CD14-positive monocyte (primary cell): ENCODE measurements at regions not wholly inside any gene's neighbourhood (a gene's known extent, or its start where the extent isn't known, plus 50 kb on each side); places are given as distances from the start of the nearest gene placed in this dataset.

Source experiments
- DNase-seq, 3 donors: peaks; one replicate each; pipeline ENCODE4 v3.0.0-alpha.2; 2011 to 2022
- H2AFZ ChIP-seq: 2 replicates; pipeline ENCODE4 v1.6.0; 2012; ENCODE audit warnings: mild to moderate bottlenecking, low read depth, low read length, inconsistent platforms; ENCODE audit not compliant: insufficient read depth, poor library complexity, severe bottlenecking
- H3K27ac ChIP-seq, 2 donors: 1 replicate in 1 of 2; 2 replicates in 1 of 2; pipeline ENCODE4 v1.5.1; 2012 to 2013; ENCODE audit warnings: low read length in 2 of 2, control low read depth in 1 of 2, inconsistent platforms in 1 of 2, low read depth in 1 of 2, mild to moderate bottlenecking in 1 of 2
- H3K27me3 ChIP-seq, 2 donors: one replicate each; pipeline versions ENCODE4 v1.6.0 to v1.6.1; 2011 to 2013; ENCODE audit warnings: low read length in 2 of 2; ENCODE audit not compliant: control insufficient read depth in 2 of 2, insufficient read depth in 2 of 2
- H3K36me3 ChIP-seq, 2 donors: replicated peaks in 1 of 2; 1 replicate in 1 of 2; 2 replicates in 1 of 2; pipeline versions ENCODE4 v1.5.1 to v1.6.1; 2012 to 2013; ENCODE audit warnings: low read length in 2 of 2, control low read depth in 1 of 2, inconsistent platforms in 1 of 2, mild to moderate bottlenecking in 1 of 2; ENCODE audit not compliant: insufficient read depth in 2 of 2, control insufficient read depth in 1 of 2
- H3K4me1 ChIP-seq, 2 donors: 1 replicate in 1 of 2; 2 replicates in 1 of 2; pipeline versions ENCODE4 v1.5.1 to v1.6.1; 2012 to 2013; ENCODE audit warnings: low read length in 2 of 2, control low read depth in 1 of 2, inconsistent platforms in 1 of 2, mild to moderate bottlenecking in 1 of 2, moderate library complexity in 1 of 2; ENCODE audit not compliant: insufficient read depth in 2 of 2, control insufficient read depth in 1 of 2
- H3K4me2 ChIP-seq: replicated peaks from 2 replicates; pipeline ENCODE3; 2012; ENCODE audit warnings: low read length, moderate library complexity, mild to moderate bottlenecking; ENCODE audit not compliant: poor library complexity, severe bottlenecking; ENCODE audit errors: extremely low read depth
- H3K4me3 ChIP-seq, 3 experiments: fragments of 200-600 bp in 1 of 3; sonication (generic) in 1 of 3; replicated peaks in 1 of 3; 1 replicate in 2 of 3; 2 replicates in 1 of 3; pipeline ENCODE4 v1.5.1; 2011 to 2013; ENCODE audit warnings: low read length in 3 of 3, mild to moderate bottlenecking in 3 of 3, control low read depth in 2 of 3, low read depth in 2 of 3, inconsistent platforms in 1 of 3, moderate library complexity in 1 of 3
- H3K79me2 ChIP-seq: 2 replicates; pipeline ENCODE4 v1.6.0; 2012; ENCODE audit warnings: mild to moderate bottlenecking, control low read depth, inconsistent platforms, low read length, moderate library complexity; ENCODE audit not compliant: insufficient read depth
- H3K9ac ChIP-seq: 2 replicates; pipeline ENCODE4 v1.6.0; 2017; ENCODE audit warnings: low read length, mild to moderate bottlenecking; ENCODE audit not compliant: insufficient read depth, poor library complexity, severe bottlenecking
- H3K9me3 ChIP-seq, 2 donors: replicated peaks in 1 of 2; 1 replicate in 1 of 2; 2 replicates in 1 of 2; pipeline versions ENCODE4 v1.5.1 to v1.6.1; 2012 to 2013; ENCODE audit warnings: low read length in 2 of 2, control low read depth in 1 of 2; ENCODE audit not compliant: control insufficient read depth in 1 of 2, insufficient read depth in 1 of 2
- H4K20me1 ChIP-seq: 2 replicates; pipeline ENCODE4 v1.6.0; 2012; ENCODE audit warnings: mild to moderate bottlenecking, low read length, control low read depth, moderate library complexity; ENCODE audit not compliant: insufficient read depth
- H3K27ac Mint-ChIP-seq, 7 donors: one replicate each; pipeline ENCODE4 v1.8.0; 2020; ENCODE audit warnings: mild to moderate bottlenecking in 7 of 7, mixed read lengths in 7 of 7, moderate library complexity in 6 of 7, inconsistent platforms in 2 of 7
- H3K27me3 Mint-ChIP-seq, 3 donors: one replicate each; pipeline ENCODE4 v1.8.0; 2021 to 2022; ENCODE audit warnings: low read depth in 3 of 3, mild to moderate bottlenecking in 3 of 3, mixed read lengths in 3 of 3, moderate library complexity in 3 of 3, inconsistent platforms in 1 of 3
- H3K36me3 Mint-ChIP-seq, 2 donors: one replicate each; pipeline ENCODE4 v1.8.0; 2020; ENCODE audit warnings: mixed read lengths in 2 of 2, inconsistent platforms in 1 of 2, mild to moderate bottlenecking in 1 of 2
- H3K4me1 Mint-ChIP-seq: one replicate; pipeline ENCODE4 v1.8.0; 2020; ENCODE audit warnings: mild to moderate bottlenecking, mixed read lengths
- H3K4me3 Mint-ChIP-seq, 2 donors: one replicate each; pipeline ENCODE4 v1.8.0; 2020; ENCODE audit warnings: mild to moderate bottlenecking in 2 of 2, mixed read lengths in 2 of 2, moderate library complexity in 1 of 2
- H3K9me3 Mint-ChIP-seq, 7 donors: one replicate each; pipeline ENCODE4 v1.8.0; 2020 to 2022; ENCODE audit warnings: mixed read lengths in 7 of 7, mild to moderate bottlenecking in 6 of 7, moderate library complexity in 6 of 7, inconsistent platforms in 2 of 7
- WGBS: methylation state at CpG from one replicate; pipeline ENCODE4 v1.1.5; 2013; ENCODE audit warnings: missing lambda C conversion rate; ENCODE audit not compliant: insufficient coverage; 5-methylcytosine and 5-hydroxymethylcytosine counted together
- intact Hi-C, 2 donors: fragments of 100-400 bp; cut with micrococcal nuclease; formaldehyde crosslinking; loops; one replicate each; pipeline versions ENCODE4 v1.15.0 to v1.15.1; 2023
- TF ChIP-seq, protein P1 (sequence below): fragments of 200-600 bp; IDR thresholded peaks from one replicate; pipeline ENCODE4 v1.8.0; 2022; ENCODE audit warnings: antibody characterized with exemption, mild to moderate bottlenecking

DNA sequence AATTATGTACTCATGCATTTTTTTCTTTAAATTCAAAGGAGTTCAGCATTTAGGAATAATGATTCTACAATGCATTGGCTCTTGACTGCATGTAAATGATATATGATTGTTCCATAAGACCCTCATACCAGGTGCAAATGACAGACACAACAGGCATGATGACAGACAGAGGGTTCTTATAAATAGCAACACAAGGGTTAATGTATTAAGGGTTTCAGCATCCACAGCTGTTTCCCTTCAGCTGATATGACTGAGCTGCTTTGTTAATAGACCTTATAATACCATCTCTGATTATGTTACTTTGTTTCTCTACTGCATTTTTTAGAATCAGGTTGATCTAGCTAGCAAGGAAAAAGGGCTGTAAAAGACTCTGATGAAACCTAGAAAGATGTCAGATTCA lies 90.8 kb upstream of the TMTC2 start:
- Mint-ChIP-seq H3K9me3 (peaks cover 0 to 13% (median 2%) of the 10 kb centered on the region in 7 donors), H3K36me3 (no peaks in the 10 kb centered on the region), H3K27ac (no peak overlapping the region), H3K27me3 (no peaks in the 10 kb centered on the region), H3K4me3 (no peak overlapping the region), H3K4me1 (no peaks in the 10 kb centered on the region)
- H3K27ac ChIP-seq, result no peak overlapping the region
- H3K36me3 ChIP-seq, result no peaks in the 10 kb centered on the region
- H3K4me3 ChIP-seq, result no peak overlapping the region
- no peaks in the 10 kb centered on the region for H3K79me2 ChIP-seq
- no peaks in the 10 kb centered on the region for H3K9me3 ChIP-seq
- H2AFZ ChIP-seq, result no peak overlapping the region
- no peak overlapping the region for H3K4me2 ChIP-seq
- no peaks in the 10 kb centered on the region for H3K4me1 ChIP-seq
- H3K27me3 ChIP-seq, result no peaks in the 10 kb centered on the region
- TF ChIP-seq, protein P1, sequence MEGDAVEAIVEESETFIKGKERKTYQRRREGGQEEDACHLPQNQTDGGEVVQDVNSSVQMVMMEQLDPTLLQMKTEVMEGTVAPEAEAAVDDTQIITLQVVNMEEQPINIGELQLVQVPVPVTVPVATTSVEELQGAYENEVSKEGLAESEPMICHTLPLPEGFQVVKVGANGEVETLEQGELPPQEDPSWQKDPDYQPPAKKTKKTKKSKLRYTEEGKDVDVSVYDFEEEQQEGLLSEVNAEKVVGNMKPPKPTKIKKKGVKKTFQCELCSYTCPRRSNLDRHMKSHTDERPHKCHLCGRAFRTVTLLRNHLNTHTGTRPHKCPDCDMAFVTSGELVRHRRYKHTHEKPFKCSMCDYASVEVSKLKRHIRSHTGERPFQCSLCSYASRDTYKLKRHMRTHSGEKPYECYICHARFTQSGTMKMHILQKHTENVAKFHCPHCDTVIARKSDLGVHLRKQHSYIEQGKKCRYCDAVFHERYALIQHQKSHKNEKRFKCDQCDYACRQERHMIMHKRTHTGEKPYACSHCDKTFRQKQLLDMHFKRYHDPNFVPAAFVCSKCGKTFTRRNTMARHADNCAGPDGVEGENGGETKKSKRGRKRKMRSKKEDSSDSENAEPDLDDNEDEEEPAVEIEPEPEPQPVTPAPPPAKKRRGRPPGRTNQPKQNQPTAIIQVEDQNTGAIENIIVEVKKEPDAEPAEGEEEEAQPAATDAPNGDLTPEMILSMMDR, result no peak
- H4K20me1 ChIP-seq, result no peaks in the 10 kb centered on the region
- intact Hi-C loops, result no loop called here
- no peak for DNase-seq
- no peak overlapping the region for H3K9ac ChIP-seq

DNA sequence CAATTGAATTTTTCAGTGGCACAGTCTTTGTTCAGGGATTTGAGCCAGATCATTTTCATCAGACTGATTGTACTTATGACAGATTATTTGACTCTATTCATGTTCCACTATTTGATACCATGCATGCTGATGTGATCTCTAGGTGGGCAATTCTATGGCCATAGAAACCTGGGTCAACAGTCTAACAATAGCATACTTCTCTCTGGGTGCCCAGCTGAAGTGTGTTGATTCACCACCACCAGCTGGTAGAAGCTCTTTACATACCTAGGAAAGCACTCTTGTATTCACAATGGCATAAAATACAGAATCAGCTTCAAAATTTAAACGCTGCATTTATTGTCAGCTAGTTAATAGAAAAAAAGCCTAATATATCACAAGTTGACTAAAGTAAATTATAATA lies 90.2 kb upstream of the TMTC2 start:
- DNase-seq, result no peak
- no peak overlapping the region for H3K27ac Mint-ChIP-seq
- Histone ChIP-seq H3K9me3 (no peaks in the 10 kb centered on the region), H3K4me3 (no peak overlapping the region), H3K4me2 (no peak overlapping the region), H3K36me3 (no peaks in the 10 kb centered on the region), H3K4me1 (no peaks in the 10 kb centered on the region), H4K20me1 (no peaks in the 10 kb centered on the region), H3K27ac (no peak overlapping the region), H3K9ac (no peak overlapping the region), H3K27me3 (no peaks in the 10 kb centered on the region), H2AFZ (no peak overlapping the region), H3K79me2 (no peaks in the 10 kb centered on the region)
- no peaks in the 10 kb centered on the region for H3K36me3 Mint-ChIP-seq
- TF ChIP-seq, protein P1, result no peak
- no peak overlapping the region for H3K4me3 Mint-ChIP-seq
- WGBS, result no CpG with 5 or more reads among the region's 1 CpG
- intact Hi-C loops, result no loop called here
- H3K9me3 Mint-ChIP-seq, result peaks cover 0 to 9% (median 2%) of the 10 kb centered on the region in 7 donors
- no peaks in the 10 kb centered on the region for H3K4me1 Mint-ChIP-seq
- no peaks in the 10 kb centered on the region for H3K27me3 Mint-ChIP-seq
